HG03558 (cell line): ENCODE measurements at regions not wholly inside any gene's neighbourhood (a gene's known extent, or its start where the extent isn't known, plus 50 kb on each side); places are given as distances from the start of the nearest gene placed in this dataset.
"Not testable (repeated sequence)": the region's sequence is repeated elsewhere in the genome, so short reads cannot be mapped to it uniquely, and the experiment has no call there.

Experiments
- ATAC-seq: cut with Tn5 transposase; IDR thresholded peaks from one replicate; pipeline ENCODE4 v1.9.1; 2021; ENCODE audit warnings: moderate number of reproducible peaks; ENCODE audit not compliant: unreplicated experiment; ENCODE audit errors: extremely low read depth

- ATAC-seq, result no peak
Measured at GRCh38 chr4:104649631-104650030, 154.9 kb upstream of the CXXC4 start.

GRCh38 chr4:104662269-104662668 is 167.6 kb upstream of the CXXC4 start:
- not testable (repeated sequence) for ATAC-seq

GRCh38 chr4:104677116-104677515 is 182.4 kb upstream of the CXXC4 start:
- ATAC-seq, result no peak

- ATAC-seq, result no peak
Measured at GRCh38 chr4:104682311-104682710, 187.6 kb upstream of the CXXC4 start.

GRCh38 chr4:104693601-104694201 is 199.0 kb upstream of the CXXC4 start:
- no peak for ATAC-seq

- ATAC-seq, result no peak
Measured at GRCh38 chr4:104716584-104716983, 221.9 kb upstream of the CXXC4 start.

- peak; percentile 99 for ATAC-seq
Measured at GRCh38 chr4:104719539-104720230, 225.0 kb upstream of the CXXC4 start.

- no peak for ATAC-seq
Measured at GRCh38 chr4:104722467-104722866, 227.8 kb upstream of the CXXC4 start.

GRCh38 chr4:104726002-104726401 is 231.3 kb upstream of the CXXC4 start:
- no peak for ATAC-seq

GRCh38 chr4:104727643-104728042 is 232.9 kb upstream of the CXXC4 start:
- ATAC-seq, result no peak

- ATAC-seq, result no peak
Measured at GRCh38 chr4:104728380-104729122, 233.9 kb upstream of the CXXC4 start.

GRCh38 chr4:104732766-104733165 is 238.1 kb upstream of the CXXC4 start:
- no peak for ATAC-seq

GRCh38 chr4:104735174-104735573 is 240.5 kb upstream of the CXXC4 start:
- no peak for ATAC-seq

GRCh38 chr4:104740161-104740560 is 245.5 kb upstream of the CXXC4 start:
- no peak for ATAC-seq

- ATAC-seq, result peak; percentile 97
Measured at GRCh38 chr4:104743215-104743653, 248.5 kb upstream of the CXXC4 start.

- no peak for ATAC-seq
Measured at GRCh38 chr4:104747635-104748034, 252.9 kb upstream of the CXXC4 start.

GRCh38 chr4:104749062-104749461 is 254.4 kb upstream of the CXXC4 start:
- no peak for ATAC-seq

GRCh38 chr4:104750008-104750407 is 255.3 kb upstream of the CXXC4 start:
- no peak for ATAC-seq

GRCh38 chr4:104751468-104751867 is 256.8 kb upstream of the CXXC4 start:
- ATAC-seq, result no peak

- ATAC-seq, result peak; percentile 72
Measured at GRCh38 chr4:104752337-104752736, 257.6 kb upstream of the CXXC4 start.

GRCh38 chr4:104756837-104757236 is 262.1 kb upstream of the CXXC4 start:
- no peak for ATAC-seq
